ENCODE measurements at regions not wholly inside any gene's neighbourhood (a gene's known extent, or its start where the extent isn't known, plus 50 kb on each side); places are given as distances from the start of the nearest gene placed in this dataset.

DNA sequence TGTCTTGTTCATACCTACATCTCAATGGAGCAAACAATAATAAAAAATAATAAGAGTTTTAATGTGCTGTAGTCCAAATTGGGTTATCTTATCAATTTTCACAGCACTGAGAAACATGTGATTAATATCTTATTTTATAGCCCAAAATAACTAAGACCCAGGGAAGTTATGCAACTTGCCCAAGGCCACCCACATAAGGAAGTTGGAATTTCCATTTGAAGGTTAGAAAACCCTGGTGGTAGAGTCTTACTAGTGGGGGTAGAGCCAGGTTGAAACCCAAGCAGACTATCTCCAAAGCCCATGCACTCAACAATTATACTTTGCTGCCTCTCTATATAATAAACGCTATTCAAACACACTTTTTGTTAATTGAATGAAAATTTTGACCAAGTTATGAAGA is 270.0 kb upstream of the CAND1 start:
- no peak for DNase-seq
- no peak for ATAC-seq
- intact Hi-C loops (cut with DNase I, micrococcal nuclease): no loop called here

DNA sequence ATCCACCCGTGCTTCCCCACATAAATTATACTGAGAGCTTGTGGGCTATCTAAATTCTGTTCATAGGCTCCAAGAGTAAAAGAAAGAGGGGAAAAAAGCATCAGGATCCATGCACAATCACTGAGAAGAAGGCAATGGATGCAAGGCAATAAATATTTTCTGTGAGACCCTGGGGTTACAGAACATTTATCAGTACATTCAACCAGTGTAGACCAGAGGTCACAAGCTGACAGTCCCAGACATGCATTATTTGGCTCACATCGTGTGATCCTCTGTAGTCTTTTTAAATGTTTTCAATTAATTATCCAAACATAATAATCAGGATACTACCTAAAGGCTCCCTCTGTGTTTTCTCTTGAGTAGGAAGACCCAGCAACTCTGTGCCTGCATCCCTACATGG is 267.9 kb upstream of the CAND1 start:
- DNase-seq (no peak), ATAC-seq (no peak)
- intact Hi-C loops (cut with DNase I, micrococcal nuclease): no loop called here

DNA sequence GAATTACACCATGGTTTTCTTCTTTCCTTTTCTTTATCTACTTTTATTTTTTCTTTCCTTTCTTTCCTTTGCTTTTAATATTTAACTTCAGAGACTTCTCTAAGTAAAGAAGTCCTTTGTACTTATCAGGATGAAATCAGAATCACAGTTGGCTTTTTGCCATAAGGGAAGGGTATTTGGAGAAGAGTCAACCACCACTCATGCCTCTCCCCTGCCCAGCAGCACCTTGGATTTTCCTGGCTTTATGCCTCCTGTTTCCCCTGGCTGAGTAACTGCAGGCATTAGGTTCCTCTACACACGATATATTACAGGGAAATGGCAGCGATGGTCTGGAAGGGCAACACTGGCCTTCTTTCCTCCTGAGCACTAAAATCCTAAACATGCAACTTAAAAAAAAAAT is 266.4 kb upstream of the CAND1 start:
- DNase-seq: no peak
- intact Hi-C loops (cut with DNase I, micrococcal nuclease): no loop called here
- peak; percentile 29 for ATAC-seq

DNA sequence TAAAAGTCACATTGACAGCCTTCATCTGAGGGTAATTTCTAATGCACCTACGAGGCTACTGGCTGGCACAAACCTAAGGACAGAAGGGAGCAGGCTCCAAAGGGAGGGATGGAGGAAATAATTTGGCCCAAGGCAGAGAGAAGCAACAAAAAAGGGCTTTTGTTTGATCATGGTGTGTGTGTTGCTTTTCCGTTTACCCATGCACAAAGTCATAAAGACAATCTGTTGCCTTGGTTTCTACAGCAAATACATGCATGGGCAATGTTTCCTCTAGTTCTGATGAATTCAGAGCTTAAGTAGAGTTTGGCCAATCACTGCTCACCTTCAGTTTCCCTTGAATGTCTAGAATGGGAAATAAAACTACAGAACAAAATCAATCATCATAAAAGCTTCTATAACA is 262.5 kb upstream of the CAND1 start:
- intact Hi-C loops (cut with DNase I, micrococcal nuclease): no loop called here
- ATAC-seq (no peak), DNase-seq (no peak)

DNA sequence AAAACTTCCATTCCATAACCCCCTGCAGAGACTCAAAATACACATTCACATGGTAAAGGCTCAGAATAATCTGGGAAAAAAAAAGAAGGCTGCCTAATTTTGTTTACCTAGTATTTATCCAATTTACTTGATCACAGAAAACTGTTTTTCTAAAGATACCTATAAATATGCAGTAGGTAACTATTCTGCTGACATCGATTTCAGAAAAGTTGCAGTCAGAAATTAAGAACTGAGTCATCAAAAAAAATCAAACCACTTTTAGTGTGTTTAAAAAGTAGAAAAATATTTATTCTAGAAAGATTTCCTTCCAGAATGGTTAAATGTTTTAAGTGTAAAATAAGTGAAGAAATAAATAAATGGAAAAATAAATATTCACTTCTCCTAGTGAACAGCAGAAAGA is 254.5 kb upstream of the CAND1 start:
- DNase-seq (no peak), ATAC-seq (no peak)
- intact Hi-C loops (cut with DNase I, micrococcal nuclease): no loop called here

DNA sequence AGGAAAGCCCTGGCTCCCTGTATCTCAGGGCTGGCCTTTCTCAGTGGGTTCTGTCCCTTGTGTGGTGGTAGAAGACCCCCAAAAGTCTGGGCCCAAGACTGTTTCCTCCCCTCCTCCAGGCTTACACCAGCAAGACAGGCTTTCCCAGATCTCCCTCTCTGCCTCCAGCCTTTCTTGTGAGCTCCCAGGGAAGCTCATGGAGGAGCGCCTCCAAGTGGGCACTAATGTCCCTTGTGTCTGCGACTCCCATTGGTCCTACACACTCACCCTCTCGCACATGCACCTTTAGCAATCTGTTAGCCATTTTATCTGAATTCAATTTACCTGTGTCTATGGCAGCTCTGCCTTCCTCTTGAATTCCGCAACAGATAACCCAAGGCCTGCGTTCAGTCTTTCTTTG is 251.1 kb upstream of the CAND1 start:
- intact Hi-C loops (cut with DNase I, micrococcal nuclease): no loop called here
- DNase-seq: peak in 1 of 2 donors; percentile 7
- ATAC-seq: no peak

DNA sequence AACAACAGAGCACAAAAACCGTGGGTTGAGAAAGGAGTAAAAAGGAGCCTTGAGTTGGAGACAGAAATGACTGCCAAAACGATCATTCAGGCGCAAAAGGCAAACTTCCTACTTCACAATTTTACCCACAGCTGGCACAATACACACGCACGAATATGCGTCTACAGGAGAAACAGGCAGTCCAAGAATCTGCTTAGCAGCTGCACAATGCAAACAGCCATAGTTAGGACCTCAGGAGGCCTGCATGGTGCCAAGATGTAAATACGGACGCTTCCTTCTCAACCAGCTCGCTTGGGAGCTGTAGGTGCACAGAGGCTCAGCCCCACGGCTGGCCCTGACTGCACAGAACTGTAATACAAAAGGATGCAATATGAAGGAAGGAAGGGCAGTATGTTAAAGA is 250.1 kb upstream of the CAND1 start:
- ATAC-seq: no peak
- intact Hi-C loops (cut with DNase I, micrococcal nuclease): no loop called here

DNA sequence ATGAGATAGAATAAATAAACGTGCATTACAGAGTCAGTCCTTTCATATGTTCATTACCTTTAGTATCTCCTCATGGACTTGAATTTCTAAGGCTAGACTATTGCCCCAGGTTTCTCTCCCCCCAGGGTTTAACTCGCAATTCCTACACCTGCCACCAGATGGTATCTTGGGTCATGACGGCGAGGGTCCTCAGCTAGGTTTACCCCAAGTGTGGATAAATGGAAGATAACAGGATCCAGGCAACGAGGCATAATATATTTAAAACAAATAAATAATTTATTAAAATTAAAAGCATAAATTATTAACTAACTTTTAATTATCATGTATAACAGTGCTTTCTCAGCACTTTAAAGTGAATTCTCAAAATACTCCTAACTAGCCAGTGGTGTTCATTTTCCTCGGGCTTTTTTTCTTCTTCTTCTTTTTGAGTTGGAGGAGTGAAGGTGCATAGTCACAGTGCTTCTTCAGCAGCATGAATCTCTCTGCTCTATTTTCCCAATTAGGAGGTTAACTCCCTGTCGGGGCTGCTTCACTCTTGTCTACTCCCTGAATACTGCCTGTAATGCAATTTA is 243.5 kb upstream of the CAND1 start:
- DNase-seq: peak in 1 of 2 donors; percentile 38
- intact Hi-C loops (cut with DNase I, micrococcal nuclease): no loop called here
- peak; percentile 40 for ATAC-seq

More for the DNA sequence above, 250.1 kb upstream of the CAND1 start:
- DNase-seq: no peak

DNA sequence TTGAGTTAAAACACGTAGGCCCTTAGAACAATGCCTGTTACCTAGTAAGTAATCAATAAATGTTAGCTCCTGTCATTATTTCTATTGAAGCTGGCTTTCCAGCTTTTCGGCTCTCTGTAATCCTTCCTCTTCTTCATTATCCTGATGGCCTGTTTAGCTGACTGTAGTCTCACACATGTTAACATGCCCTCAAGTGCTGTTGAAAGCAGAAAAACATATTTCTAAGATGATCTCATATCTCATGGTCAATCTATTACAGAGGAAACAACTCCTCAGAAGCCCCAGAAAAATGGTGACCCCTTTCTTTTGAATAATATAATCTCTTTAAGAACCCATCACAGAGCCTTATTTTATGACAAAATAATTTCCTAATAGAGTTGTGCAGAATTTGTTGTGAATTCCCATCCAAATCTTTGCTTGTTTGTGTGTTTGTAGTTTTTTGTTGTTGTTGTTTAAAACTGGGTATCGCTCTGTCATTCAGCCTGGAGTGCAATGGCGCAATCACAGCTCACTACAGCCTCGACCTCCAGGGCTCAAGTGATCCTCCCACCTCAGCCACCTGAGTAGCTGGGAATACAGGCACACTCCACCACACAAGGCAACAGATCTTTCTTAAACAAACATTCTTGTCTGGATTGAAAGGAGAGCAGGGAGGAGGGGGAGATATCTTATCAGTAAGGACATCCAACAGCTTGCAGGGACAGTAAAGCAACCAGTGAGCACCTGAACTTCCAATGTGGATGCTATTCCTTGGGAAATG is 242.5 kb upstream of the CAND1 start:
- intact Hi-C loops (cut with DNase I, micrococcal nuclease): no loop called here
- DNase-seq (no peak), ATAC-seq (no peak)

DNA sequence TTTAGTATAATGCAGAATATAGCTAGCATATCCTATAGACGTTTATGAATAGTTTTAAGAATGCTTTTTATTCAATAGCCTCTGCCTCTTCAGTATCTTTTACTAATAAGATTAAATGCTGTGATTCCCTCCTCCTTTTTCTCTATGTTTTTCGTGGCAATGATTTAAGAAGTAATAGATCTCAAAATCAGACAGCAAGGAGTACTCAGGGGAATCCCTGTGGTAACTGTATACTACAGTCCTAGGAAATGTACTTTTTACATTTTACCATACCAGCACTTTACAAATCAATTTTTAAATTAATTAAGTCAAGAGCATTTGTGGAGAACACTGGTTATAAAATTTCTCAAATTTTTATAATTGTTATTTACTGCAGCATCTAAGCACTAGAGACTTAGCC is 240.6 kb upstream of the CAND1 start:
- ATAC-seq (no peak), DNase-seq (no peak)
- intact Hi-C loops (cut with DNase I, micrococcal nuclease): no loop called here

DNA sequence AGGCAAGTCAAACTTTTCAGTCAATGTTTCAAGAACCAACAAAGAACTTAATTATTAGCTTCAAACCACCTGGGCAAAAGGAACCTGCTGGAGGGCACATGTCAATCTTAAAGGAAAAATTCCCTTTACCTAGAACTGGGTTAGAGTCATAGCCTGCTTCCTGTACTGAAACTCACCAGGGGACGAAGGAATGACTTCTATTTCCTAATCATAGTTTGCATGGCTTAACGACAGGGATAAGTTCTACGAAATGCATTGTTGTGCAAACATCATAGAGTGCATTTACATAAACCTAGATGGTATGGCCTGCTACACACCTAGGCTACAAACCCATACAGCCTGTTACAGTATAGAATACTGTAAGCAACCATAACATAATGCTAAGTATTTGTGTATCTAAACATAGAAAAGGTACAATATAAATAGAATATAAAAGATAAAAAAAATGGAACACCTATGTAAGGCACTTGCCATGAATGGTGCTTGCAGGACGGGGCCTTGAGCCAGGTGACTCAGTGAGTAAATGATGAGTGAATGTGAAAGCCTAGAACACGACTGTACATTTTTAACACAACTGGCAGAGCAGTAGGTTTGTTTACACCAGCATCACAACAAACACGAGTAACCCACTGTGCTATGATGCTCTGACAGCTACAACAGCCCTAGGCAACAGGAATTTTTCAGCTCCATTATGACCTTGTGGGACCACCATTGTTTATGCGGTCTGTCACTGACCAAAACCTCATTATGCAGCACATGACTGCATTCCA is 234.9 kb upstream of the CAND1 start:
- ATAC-seq: peak; percentile 20
- intact Hi-C loops (cut with DNase I, micrococcal nuclease): no loop called here
- no peak for DNase-seq

DNA sequence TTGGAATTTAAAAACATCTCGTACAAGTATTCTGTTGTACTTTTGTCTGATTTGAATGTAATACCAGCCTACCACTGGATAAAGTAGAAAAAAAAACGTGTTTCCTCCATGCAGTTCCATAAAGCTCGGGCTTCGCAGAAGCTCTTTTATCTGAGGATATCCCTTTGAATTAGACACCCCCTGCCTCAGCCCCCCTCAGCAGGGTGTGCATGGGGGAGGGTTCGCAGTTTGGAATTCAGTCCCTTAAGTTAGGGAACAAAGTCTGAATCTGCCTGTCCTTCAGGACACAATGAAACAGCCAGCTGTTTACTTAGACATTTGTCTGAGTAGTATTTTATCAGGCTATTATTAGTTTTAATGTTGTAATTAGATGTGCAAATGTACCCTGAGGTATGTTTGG is 234.0 kb upstream of the CAND1 start:
- ATAC-seq (no peak), DNase-seq (no peak)
- intact Hi-C loops (cut with DNase I, micrococcal nuclease): no loop called here

DNA sequence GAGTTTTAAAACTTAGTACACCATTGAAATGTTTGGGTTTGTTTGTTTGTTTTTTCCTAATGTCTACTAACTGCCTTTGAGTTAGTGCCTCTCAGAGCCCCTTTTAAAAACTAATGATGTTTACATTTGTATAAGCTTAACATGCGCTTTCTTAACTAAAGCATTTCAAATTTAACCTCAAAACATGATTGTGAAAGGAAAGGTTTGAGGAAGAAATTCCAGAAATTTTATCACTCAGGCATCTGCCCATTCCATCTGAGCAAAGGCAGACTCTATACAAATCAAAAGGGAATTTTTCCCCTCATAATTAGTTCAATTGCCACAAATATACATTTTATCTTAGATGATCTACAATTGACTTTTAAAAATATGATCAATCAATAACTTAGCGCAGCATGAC is 230.7 kb upstream of the CAND1 start:
- intact Hi-C loops (cut with DNase I, micrococcal nuclease): no loop called here
- DNase-seq (no peak), ATAC-seq (no peak)

DNA sequence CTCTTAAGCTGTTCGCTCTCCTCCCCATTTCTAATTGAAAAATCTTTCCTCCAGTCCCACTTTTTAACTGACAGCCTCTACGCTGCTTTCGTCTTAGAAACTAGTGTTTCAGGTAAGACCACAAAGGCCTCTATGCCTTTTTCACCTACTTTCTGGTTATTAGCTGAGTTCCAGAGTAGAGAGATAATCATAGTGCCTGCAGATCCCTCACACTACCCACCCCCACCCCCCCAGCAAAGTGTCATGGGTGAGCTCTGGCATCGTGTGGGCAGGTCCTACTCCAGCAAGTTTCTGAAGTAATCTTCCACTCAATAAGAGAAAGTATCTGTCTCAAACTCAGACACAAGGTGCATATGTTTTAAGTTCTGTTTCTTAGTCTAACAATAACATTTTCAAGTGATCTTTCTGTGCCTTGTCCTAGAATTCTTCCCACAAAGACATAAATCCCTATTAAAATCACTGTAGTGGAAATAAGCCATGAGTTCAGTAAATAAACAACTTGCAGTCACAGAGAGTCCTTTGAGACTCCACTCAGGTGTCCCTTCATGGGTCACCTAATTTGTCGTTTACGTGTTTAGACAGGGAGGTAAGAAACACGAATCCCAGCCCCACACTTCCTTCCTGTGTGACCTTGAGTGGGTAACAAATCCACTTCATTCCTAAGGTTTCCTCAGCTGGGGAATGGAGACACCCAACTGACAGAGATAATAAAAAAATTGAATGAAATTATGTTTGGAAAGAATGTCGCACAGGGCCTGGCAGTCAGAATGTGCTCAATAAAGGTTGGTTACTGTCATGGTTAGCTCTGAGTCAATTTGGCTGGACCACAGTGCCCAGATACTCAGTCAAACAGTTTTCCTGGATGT is 228.9 kb upstream of the CAND1 start:
- no peak for DNase-seq
- no peak for ATAC-seq
- intact Hi-C loops (cut with DNase I, micrococcal nuclease): no loop called here

DNA sequence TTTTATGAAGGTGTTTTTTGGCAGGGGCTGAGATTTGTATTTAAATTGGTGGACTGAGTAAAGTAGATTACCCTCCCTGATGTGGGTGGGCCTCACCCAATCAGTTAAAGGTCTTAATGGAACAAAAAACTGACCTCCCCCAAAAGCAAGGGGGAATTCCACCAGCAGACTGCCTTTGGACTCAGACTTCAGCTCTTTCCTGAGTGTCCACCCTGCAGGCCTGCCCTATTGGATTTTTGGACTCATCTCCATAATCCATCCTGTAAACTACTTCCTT is 228.4 kb upstream of the CAND1 start:
- no peak for DNase-seq
- intact Hi-C loops (cut with DNase I, micrococcal nuclease): no loop called here
- no peak for ATAC-seq

DNA sequence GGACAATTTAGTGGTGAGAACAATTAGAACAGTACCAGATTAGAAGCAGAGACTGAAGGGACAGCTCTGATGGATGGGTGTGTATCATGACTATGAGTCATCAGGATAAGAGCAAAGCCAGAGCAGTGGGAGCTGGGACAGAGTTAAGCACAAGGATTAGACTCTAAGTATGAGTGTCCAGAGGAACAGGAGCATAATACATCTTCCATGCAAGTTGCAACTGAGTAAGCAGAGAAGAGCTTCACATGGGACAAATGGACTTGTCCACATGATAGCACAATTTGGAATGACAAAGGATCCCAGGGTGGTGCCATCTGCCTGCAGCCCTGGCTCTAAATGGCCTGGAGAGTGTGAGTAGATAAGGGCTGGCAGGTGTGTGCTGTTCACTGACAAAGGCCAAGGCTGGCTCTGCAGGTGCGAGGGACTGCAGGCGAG is 226.4 kb upstream of the CAND1 start:
- intact Hi-C loops (cut with DNase I, micrococcal nuclease): no loop called here
- peak; percentile 52 for ATAC-seq
- no peak for DNase-seq

DNA sequence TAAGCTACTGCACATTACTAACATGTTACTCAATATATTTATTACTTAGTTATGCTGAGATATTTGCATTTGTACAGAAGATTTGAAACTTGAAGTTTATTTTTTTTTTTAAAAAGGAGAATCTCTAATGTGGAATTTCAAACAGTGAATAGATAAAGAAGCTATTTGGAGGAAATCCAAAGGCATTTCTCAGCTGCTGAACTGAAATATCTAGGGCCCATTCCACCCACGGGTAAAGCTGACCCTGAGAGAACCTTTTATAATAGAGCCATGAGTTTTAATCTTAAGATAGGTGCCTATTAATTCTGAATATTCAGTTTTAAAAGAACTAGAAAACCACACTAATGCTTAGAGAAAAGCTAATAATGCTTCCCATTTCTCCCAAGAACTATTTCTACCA is 225.4 kb upstream of the CAND1 start:
- ATAC-seq (no peak), DNase-seq (no peak)
- intact Hi-C loops (cut with DNase I, micrococcal nuclease): no loop called here

DNA sequence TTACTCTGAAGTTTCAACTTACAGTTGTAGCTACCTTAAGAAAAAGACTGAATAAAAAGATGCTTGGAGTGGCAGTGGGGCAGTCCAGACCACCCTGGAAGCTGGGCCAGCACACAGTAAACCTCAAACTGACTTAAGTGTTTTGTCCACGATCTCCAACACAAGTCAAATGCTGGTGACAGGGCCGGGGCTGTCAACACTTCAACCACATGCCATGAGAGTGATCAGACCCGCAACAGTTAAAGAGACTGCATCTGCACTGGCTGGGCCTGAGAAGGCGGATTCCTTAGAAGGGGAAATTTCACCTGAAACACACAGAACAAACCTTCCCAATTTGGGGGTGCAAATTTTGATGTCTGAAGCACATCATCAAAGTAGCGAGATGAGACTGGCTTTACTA is 223.5 kb upstream of the CAND1 start:
- intact Hi-C loops (cut with DNase I, micrococcal nuclease): no loop called here
- ATAC-seq (no peak), DNase-seq (no peak)

DNA sequence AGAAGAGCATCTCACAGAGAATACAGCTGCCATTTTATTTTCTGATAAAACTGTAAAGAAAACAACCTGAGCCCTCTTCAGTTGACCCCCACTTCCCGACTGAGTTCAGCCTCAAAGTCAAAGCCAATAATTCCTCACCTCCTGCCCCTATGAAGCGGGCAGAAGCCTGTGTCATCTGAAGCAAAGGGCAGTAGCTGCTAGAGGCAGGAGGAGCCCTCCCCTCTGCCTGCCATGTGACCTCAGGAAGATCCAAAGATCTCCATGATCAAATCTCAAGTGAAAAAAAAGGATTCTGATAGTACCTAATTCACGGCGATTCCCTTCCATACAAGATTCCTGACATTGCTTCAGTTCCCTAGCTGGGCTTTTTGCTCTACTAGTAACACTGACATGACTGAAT is 223.1 kb upstream of the CAND1 start:
- DNase-seq: no peak
- no peak for ATAC-seq
- intact Hi-C loops (cut with DNase I, micrococcal nuclease): no loop called here

DNA sequence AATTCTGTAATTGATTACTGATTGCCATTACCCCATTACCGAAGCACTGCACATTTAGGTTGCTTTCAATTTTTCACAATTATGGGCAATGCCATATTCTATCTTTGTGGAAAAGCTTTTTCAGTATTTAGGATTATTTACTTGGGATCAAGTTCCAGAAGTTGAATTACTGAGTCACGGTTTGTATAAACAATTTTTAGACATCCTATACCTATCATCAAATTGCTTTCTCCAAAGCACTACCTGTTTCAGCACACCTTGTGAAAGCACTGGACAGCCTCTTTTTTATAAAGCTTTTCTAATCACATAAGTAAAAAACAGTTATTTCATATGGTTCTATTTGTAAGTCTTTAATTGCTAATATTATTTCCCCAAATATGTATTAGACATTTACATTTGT is 221.5 kb upstream of the CAND1 start:
- ATAC-seq: no peak

More for the DNA sequence above, 221.5 kb upstream of the CAND1 start:
- DNase-seq: no peak
- intact Hi-C loops (cut with DNase I, micrococcal nuclease): no loop called here

Measured in left colon (tissue), 2 donors.